GM18873 (cell line): ENCODE measurements at regions not wholly inside any gene's neighbourhood (a gene's known extent, or its start where the extent isn't known, plus 50 kb on each side); places are given as distances from the start of the nearest gene placed in this dataset.
A peak's percentile ranks its signal among the peaks of the same experiment; 100 is the strongest.

ENCODE experiments used
- ATAC-seq: cut with Tn5 transposase; IDR thresholded peaks from one replicate; pipeline ENCODE4 v1.9.1; 2021; ENCODE audit warnings: mild to moderate bottlenecking, moderate library complexity, moderate number of reproducible peaks; ENCODE audit not compliant: unreplicated experiment, low FRiP score

- no peak for ATAC-seq
These were observed 231.0 kb upstream of the CHRNA7 start for GRCh38 chr15:31799319-31799714.

GRCh38 chr15:31799715-31800321, 230.5 kb upstream of the CHRNA7 start:
- peak; percentile 74 for ATAC-seq

GRCh38 chr15:31801152-31801551, 229.2 kb upstream of the CHRNA7 start:
- no peak for ATAC-seq

- no peak for ATAC-seq
These were observed 227.6 kb upstream of the CHRNA7 start for GRCh38 chr15:31802761-31803160.

- no peak for ATAC-seq
These were observed 226.9 kb upstream of the CHRNA7 start for GRCh38 chr15:31803388-31803884.

GRCh38 chr15:31805090-31805662, 225.1 kb upstream of the CHRNA7 start:
- ATAC-seq: no peak

GRCh38 chr15:31806106-31806505, 224.2 kb upstream of the CHRNA7 start:
- no peak for ATAC-seq

- no peak for ATAC-seq
These were observed 218.7 kb upstream of the CHRNA7 start for GRCh38 chr15:31811641-31812040.

GRCh38 chr15:31814082-31814481, 216.2 kb upstream of the CHRNA7 start:
- ATAC-seq: no peak

GRCh38 chr15:31815411-31816155, 214.7 kb upstream of the CHRNA7 start:
- no peak for ATAC-seq

- no peak for ATAC-seq
These were observed 207.9 kb upstream of the CHRNA7 start for GRCh38 chr15:31822463-31822862.

GRCh38 chr15:31824024-31824423, 206.3 kb upstream of the CHRNA7 start:
- ATAC-seq: no peak

GRCh38 chr15:31828594-31828993, 201.7 kb upstream of the CHRNA7 start:
- ATAC-seq: no peak

- ATAC-seq: no peak
These were observed 199.7 kb upstream of the CHRNA7 start for GRCh38 chr15:31830591-31830990.

GRCh38 chr15:31831596-31831995, 198.7 kb upstream of the CHRNA7 start:
- ATAC-seq: no peak

- no peak for ATAC-seq
These were observed 195.7 kb upstream of the CHRNA7 start for GRCh38 chr15:31834654-31835053.

GRCh38 chr15:31839388-31839787, 190.9 kb upstream of the CHRNA7 start:
- ATAC-seq: no peak

- no peak for ATAC-seq
These were observed 189.4 kb upstream of the CHRNA7 start for GRCh38 chr15:31840849-31841476.

GRCh38 chr15:31842532-31843195, 187.7 kb upstream of the CHRNA7 start:
- no peak for ATAC-seq

GRCh38 chr15:31843426-31844055, 186.8 kb upstream of the CHRNA7 start:
- ATAC-seq: no peak
